T-cell (primary cell): ENCODE measurements at regions not wholly inside any gene's neighbourhood (a gene's known extent, or its start where the extent isn't known, plus 50 kb on each side); places are given as distances from the start of the nearest gene placed in this dataset.

Experiments
- ATAC-seq, 4 experiments: fragments of 200-7000 bp in 3 of 4; fragments of 150-1000 bp in 1 of 4; cut with Tn5 transposase; replicated peaks in 1 of 4; 1 replicate in 3 of 4; 2 replicates in 1 of 4; pipeline ENCODE4 v1.10.0; 2021; ENCODE audit warnings: moderate library complexity in 3 of 4, mild to moderate bottlenecking in 2 of 4, moderate number of reproducible peaks in 1 of 4
- CTCF ChIA-PET, 2 donors: fragments of 300-600 bp; sonication (Branson Sonifier 250); formaldehyde crosslinking; loops; one replicate each; lab custom pipeline; 2022; ENCODE audit warnings: antibody characterized with exemption in 2 of 2; lab: Charles Lee
- POLR2A ChIA-PET, 2 donors: fragments of 300-600 bp; sonication (Branson Sonifier 250); formaldehyde crosslinking; loops; one replicate each; lab custom pipeline; 2022; ENCODE audit warnings: antibody characterized with exemption in 2 of 2; lab: Charles Lee
- DNase-seq, 35 experiments: peaks; one replicate each; pipeline versions ENCODE4 v3.0.0 to v3.0.0-alpha.2; 2013 to 2023
- H3K27ac ChIP-seq: one replicate; pipeline ENCODE4 v1.5.1; 2013; ENCODE audit warnings: low read length
- H3K27me3 ChIP-seq, 2 experiments: replicated peaks in 1 of 2; 1 replicate in 1 of 2; 2 replicates in 1 of 2; pipeline versions ENCODE4 v1.6.1 to v1.7.0; 2013; ENCODE audit warnings: low read length in 1 of 2, mixed read lengths in 1 of 2; ENCODE audit not compliant: control insufficient read depth in 2 of 2, insufficient read depth in 2 of 2; ENCODE audit errors: extremely low read depth in 1 of 2
- H3K36me3 ChIP-seq, 2 donors: 1 replicate in 1 of 2; 2 replicates in 1 of 2; pipeline versions ENCODE4 v1.6.1 to v1.7.0; 2013; ENCODE audit warnings: low read length in 1 of 2; ENCODE audit not compliant: control insufficient read depth in 2 of 2, insufficient read depth in 1 of 2; ENCODE audit errors: extremely low read depth in 1 of 2
- H3K4me1 ChIP-seq, 2 experiments: 1 replicate in 1 of 2; 2 replicates in 1 of 2; pipeline versions ENCODE4 v1.6.1 to v1.7.0; 2013; ENCODE audit warnings: low read length in 2 of 2, mixed read lengths in 1 of 2; ENCODE audit not compliant: insufficient read depth in 2 of 2, control insufficient read depth in 1 of 2; ENCODE audit errors: extremely low read depth in 1 of 2
- H3K4me3 ChIP-seq, 2 donors: 1 replicate in 1 of 2; 2 replicates in 1 of 2; pipeline versions ENCODE4 v1.5.1 to v1.7.0; 2013; ENCODE audit warnings: mild to moderate bottlenecking in 2 of 2, low read length in 1 of 2, moderate library complexity in 1 of 2; ENCODE audit not compliant: control insufficient read depth in 1 of 2; ENCODE audit errors: extremely low read depth in 1 of 2
- H3K9me3 ChIP-seq: 2 replicates; pipeline ENCODE4 v1.7.0; 2013
- H3K27ac Mint-ChIP-seq, 2 donors: one replicate each; pipeline ENCODE4 v1.8.0; 2020 to 2021; ENCODE audit warnings: mild to moderate bottlenecking in 2 of 2, mixed read lengths in 2 of 2
- H3K27me3 Mint-ChIP-seq, 2 donors: one replicate each; pipeline ENCODE4 v1.8.0; 2021 to 2022; ENCODE audit warnings: mixed read lengths in 2 of 2
- H3K36me3 Mint-ChIP-seq: one replicate; pipeline ENCODE4 v1.8.0; 2021; ENCODE audit warnings: mixed read lengths
- H3K4me1 Mint-ChIP-seq, 3 donors: one replicate each; pipeline ENCODE4 v1.8.0; 2020 to 2022; ENCODE audit warnings: mixed read lengths in 3 of 3, mild to moderate bottlenecking in 1 of 3
- H3K4me3 Mint-ChIP-seq, 3 donors: one replicate each; pipeline ENCODE4 v1.8.0; 2020 to 2022; ENCODE audit warnings: mild to moderate bottlenecking in 3 of 3, mixed read lengths in 3 of 3, moderate library complexity in 3 of 3
- H3K9me3 Mint-ChIP-seq, 3 donors: one replicate each; pipeline ENCODE4 v1.8.0; 2020 to 2022; ENCODE audit warnings: mixed read lengths in 3 of 3
- WGBS: methylation state at CpG from one replicate; pipeline ENCODE4 v1.1.5; 2013; ENCODE audit warnings: missing lambda C conversion rate; ENCODE audit not compliant: insufficient coverage; 5-methylcytosine and 5-hydroxymethylcytosine counted together

DNA sequence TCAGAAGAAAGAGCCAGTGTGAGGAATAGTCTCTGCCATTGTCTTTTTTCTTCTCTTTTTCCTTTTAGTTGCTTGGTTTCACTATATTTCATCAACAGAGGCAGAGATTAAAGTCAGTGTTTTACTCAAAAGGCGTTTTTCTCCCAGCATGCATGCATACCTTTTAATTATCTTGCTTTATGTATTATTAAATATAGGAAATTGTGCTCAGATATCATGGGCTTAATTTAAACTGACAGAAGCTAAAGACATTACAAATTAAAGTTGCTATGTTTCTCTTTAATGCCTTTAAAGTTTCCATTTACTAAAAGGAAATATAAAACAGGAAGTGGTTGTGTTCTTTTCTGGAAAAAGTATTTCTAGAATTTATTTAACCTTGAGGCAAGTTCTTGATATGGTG is 223.3 kb upstream of the ATP5MC3 start:
- ChIA-PET CTCF (no interaction called here), POLR2A (no interaction called here)
- peaks cover 11 to 15% of the 10 kb centered on the region in 2 donors for H3K27me3 Mint-ChIP-seq
- no peaks in the 10 kb centered on the region for H3K4me1 Mint-ChIP-seq
- no peaks in the 10 kb centered on the region for H3K9me3 Mint-ChIP-seq
- no peak overlapping the region for H3K27ac Mint-ChIP-seq
- H3K36me3 ChIP-seq = no peaks in the 10 kb centered on the region
- no peak overlapping the region for H3K27ac ChIP-seq
- no peaks in the 10 kb centered on the region for H3K4me1 ChIP-seq
- H3K4me3 ChIP-seq = no peak overlapping the region
- H3K9me3 ChIP-seq = no peaks in the 10 kb centered on the region
- no peaks in the 10 kb centered on the region for H3K27me3 ChIP-seq
- no peaks in the 10 kb centered on the region for H3K36me3 Mint-ChIP-seq
- no CpG with 5 or more reads among the region's 1 CpG for WGBS
- ATAC-seq (no peak), DNase-seq (no peak)
- H3K4me3 Mint-ChIP-seq = no peak overlapping the region

DNA sequence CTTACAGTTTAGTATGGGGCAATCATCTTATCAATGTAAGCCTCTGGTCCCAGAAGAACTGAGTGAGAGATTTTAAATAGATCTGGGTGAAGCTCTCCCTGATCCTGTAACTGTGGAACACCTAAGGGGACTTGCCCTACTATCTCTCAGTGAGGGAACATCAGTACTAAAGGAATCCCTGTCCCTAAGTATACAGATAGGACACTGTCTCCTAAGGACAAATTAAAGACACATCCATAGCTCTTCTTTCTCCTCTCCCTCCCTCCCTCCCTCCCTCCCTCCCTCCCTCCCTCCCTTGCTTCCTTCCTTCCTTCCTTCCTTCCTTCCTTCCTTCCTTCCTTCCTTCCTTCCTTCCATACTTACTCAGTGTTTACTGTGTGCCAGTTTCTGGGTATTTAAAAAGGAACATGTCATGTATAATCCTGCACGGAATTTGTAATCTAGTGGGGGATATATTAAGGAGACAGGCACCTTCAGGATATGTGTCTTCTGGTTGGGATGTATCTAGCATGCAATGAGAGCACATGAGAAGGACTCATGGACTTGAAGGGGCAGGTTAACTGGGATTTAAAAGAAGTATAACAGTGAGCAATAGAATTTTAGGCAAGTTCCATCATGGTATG is 222.2 kb upstream of the ATP5MC3 start:
- no peak overlapping the region for H3K27ac ChIP-seq
- ATAC-seq = no peak
- H3K9me3 ChIP-seq = no peaks in the 10 kb centered on the region
- WGBS = 67% methylated on average over 1 of the region's 1 CpG
- no peak for DNase-seq
- H3K4me3 ChIP-seq = no peak overlapping the region
- H3K9me3 Mint-ChIP-seq = no peaks in the 10 kb centered on the region
- H3K27me3 ChIP-seq = no peaks in the 10 kb centered on the region
- CTCF ChIA-PET = no interaction called here
- peaks cover 13 to 20% of the 10 kb centered on the region in 2 donors for H3K27me3 Mint-ChIP-seq
- H3K4me1 ChIP-seq = no peaks in the 10 kb centered on the region
- no peaks in the 10 kb centered on the region for H3K36me3 ChIP-seq
- no peak overlapping the region for H3K4me3 Mint-ChIP-seq
- no peak overlapping the region for H3K27ac Mint-ChIP-seq
- POLR2A ChIA-PET = no interaction called here
- H3K4me1 Mint-ChIP-seq = no peaks in the 10 kb centered on the region
- H3K36me3 Mint-ChIP-seq = no peaks in the 10 kb centered on the region

DNA sequence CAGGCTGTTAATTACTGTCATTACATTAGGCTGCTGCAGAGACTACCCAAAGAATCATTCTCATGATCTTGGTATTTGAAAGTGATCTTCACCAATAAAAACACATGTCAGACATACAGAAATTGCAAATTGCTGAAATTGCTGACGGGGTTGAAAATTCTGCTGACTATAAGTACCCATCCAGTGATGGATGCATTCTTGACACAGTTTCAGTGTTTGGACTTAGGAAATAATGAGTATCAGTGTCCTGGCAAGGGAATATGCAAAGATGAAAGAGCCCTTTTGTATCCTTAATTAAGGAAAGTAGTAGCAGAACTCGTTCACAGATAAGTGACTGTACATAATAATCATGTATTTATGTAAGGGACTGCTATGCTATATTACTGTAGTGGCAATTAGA is 221.1 kb upstream of the ATP5MC3 start:
- no peaks in the 10 kb centered on the region for H3K36me3 ChIP-seq
- no peak for ATAC-seq
- H3K4me3 Mint-ChIP-seq = no peak overlapping the region
- no peak for DNase-seq
- H3K4me1 ChIP-seq = no peaks in the 10 kb centered on the region
- H3K36me3 Mint-ChIP-seq = no peaks in the 10 kb centered on the region
- no peak overlapping the region for H3K27ac ChIP-seq
- no peaks in the 10 kb centered on the region for H3K9me3 ChIP-seq
- H3K27me3 ChIP-seq = peaks cover 0 to 3% of the 10 kb centered on the region in 2 experiments
- no peaks in the 10 kb centered on the region for H3K9me3 Mint-ChIP-seq
- H3K4me3 ChIP-seq = no peak overlapping the region
- H3K4me1 Mint-ChIP-seq = no peaks in the 10 kb centered on the region
- POLR2A ChIA-PET = no interaction called here
- CTCF ChIA-PET = no interaction called here
- H3K27me3 Mint-ChIP-seq = peaks cover 16 to 29% of the 10 kb centered on the region in 2 donors
- H3K27ac Mint-ChIP-seq = no peak overlapping the region
- WGBS = no CpG with 5 or more reads among the region's 2 CpGs

DNA sequence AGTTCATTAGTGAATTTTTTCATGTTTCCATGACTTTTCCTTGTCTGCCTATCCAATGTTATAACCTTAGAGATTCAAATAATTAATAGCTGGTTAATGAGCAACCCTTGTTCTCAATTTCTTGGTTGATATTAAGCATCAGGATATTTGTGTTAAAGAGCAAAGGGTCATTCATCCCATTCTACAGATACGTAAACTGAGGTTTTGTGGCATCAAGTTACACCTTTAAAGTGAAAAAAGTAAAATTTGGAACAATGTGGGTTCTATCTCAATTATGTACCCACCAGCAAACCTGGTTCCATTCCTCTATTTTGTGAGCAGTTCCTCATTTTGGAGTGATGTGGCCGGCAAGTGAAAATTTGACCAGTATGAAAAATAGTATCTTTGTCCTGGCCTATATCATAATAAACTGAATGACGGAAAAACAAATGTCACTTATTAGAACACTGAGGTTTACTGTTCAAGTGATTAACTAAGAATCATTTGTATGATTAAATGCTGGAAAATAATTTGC is 220.5 kb upstream of the ATP5MC3 start:
- H3K36me3 Mint-ChIP-seq = no peaks in the 10 kb centered on the region
- no peaks in the 10 kb centered on the region for H3K36me3 ChIP-seq
- no peak overlapping the region for H3K27ac Mint-ChIP-seq
- ATAC-seq (no peak), DNase-seq (no peak)
- peaks cover 16 to 29% of the 10 kb centered on the region in 2 donors for H3K27me3 Mint-ChIP-seq
- ChIA-PET POLR2A (no interaction called here), CTCF (no interaction called here)
- no peak overlapping the region for H3K4me3 ChIP-seq
- no peaks in the 10 kb centered on the region for H3K9me3 Mint-ChIP-seq
- H3K4me1 Mint-ChIP-seq = no peaks in the 10 kb centered on the region
- no peaks in the 10 kb centered on the region for H3K4me1 ChIP-seq
- no peaks in the 10 kb centered on the region for H3K9me3 ChIP-seq
- no peak overlapping the region for H3K27ac ChIP-seq
- no peak overlapping the region for H3K4me3 Mint-ChIP-seq
- WGBS = no CpG with 5 or more reads among the region's 3 CpGs
- H3K27me3 ChIP-seq = peaks cover 0 to 3% of the 10 kb centered on the region in 2 experiments

DNA sequence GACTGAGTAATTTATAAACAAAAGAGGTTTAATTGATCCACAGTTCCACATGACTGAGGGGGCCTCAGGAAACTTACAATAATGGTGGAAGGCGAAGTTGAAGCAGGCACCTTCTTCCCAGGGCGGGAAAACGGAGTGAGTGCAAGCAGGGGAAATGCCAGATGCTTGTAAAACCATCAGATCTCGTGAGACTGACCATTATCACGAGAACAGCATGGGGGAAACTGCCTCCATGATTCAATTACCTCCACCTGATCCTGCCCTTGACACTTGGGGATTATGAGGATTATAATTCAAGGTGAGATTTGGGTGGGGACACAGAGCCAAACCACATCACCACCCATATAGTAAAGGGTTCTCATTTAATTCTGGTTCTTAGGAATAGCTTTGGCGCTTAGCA is 219.5 kb upstream of the ATP5MC3 start:
- ChIA-PET POLR2A (no interaction called here), CTCF (no interaction called here)
- Histone ChIP-seq H3K27ac (no peak overlapping the region), H3K4me3 (no peak overlapping the region), H3K27me3 (peaks cover 0 to 3% of the 10 kb centered on the region in 2 experiments), H3K36me3 (no peaks in the 10 kb centered on the region), H3K4me1 (no peaks in the 10 kb centered on the region), H3K9me3 (no peaks in the 10 kb centered on the region)
- H3K4me1 Mint-ChIP-seq = no peaks in the 10 kb centered on the region
- no peaks in the 10 kb centered on the region for H3K36me3 Mint-ChIP-seq
- no peak overlapping the region for H3K27ac Mint-ChIP-seq
- DNase-seq = no peak
- H3K27me3 Mint-ChIP-seq = peaks cover 19 to 29% of the 10 kb centered on the region in 2 donors
- WGBS = 43% methylated on average over 1 of the region's 6 CpGs
- no peak overlapping the region for H3K4me3 Mint-ChIP-seq
- H3K9me3 Mint-ChIP-seq = no peaks in the 10 kb centered on the region
- ATAC-seq = no peak

DNA sequence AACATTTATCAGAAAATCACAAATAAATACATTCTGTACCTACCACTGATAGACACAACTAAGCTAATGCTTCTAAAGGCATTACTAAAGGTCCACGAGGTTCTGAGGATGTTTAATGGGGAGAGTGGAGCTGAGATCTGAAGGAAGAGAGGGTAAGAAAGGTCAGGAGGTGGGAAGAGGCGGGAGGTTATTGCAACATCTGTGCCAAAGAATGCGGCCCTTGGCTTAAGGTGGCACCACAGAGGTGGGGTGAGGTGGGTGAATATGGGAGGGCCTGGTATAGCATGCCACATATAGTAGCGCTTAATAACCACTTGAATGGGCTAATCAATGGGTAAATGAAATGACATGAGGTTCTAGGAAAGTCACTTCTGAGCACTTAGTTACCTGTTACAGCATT is 217.8 kb upstream of the ATP5MC3 start:
- no peaks in the 10 kb centered on the region for H3K4me1 ChIP-seq
- H3K4me3 ChIP-seq = no peak overlapping the region
- no peaks in the 10 kb centered on the region for H3K9me3 ChIP-seq
- Mint-ChIP-seq H3K4me1 (no peaks in the 10 kb centered on the region), H3K27me3 (peaks cover 14 to 27% of the 10 kb centered on the region in 2 donors), H3K36me3 (no peaks in the 10 kb centered on the region), H3K27ac (no peak overlapping the region), H3K4me3 (no peak overlapping the region), H3K9me3 (no peaks in the 10 kb centered on the region)
- DNase-seq = no peak
- no peak overlapping the region for H3K27ac ChIP-seq
- ChIA-PET POLR2A (no interaction called here), CTCF (no interaction called here)
- no peak for ATAC-seq
- no peaks in the 10 kb centered on the region for H3K36me3 ChIP-seq
- H3K27me3 ChIP-seq = peaks cover 0 to 3% of the 10 kb centered on the region in 2 experiments
- WGBS = 61% methylated on average over 3 of the region's 4 CpGs

DNA sequence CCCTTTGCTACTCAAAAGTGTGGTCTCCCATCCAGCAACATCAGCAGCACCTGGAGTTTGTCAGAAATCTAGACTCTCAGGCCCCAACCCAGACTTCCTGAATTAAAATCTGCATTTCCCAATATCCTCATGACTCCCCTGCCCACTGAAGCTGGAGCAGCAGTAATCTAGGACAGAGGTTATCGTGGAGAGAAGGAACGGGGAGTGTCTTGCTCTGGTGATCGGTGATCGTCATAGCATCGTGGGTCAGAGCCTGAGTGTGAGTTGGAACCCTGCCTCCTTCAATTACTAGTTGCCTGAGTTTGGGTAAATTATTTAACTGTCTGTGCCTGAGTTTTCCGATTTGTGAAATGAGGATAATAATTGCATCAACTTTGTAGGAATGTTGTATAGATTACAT is 217.3 kb upstream of the ATP5MC3 start:
- Histone ChIP-seq H3K4me3 (no peak overlapping the region), H3K9me3 (no peaks in the 10 kb centered on the region), H3K27ac (no peak overlapping the region), H3K27me3 (peaks cover 0 to 3% of the 10 kb centered on the region in 2 experiments), H3K36me3 (no peaks in the 10 kb centered on the region), H3K4me1 (no peaks in the 10 kb centered on the region)
- ChIA-PET POLR2A (no interaction called here), CTCF (no interaction called here)
- Mint-ChIP-seq H3K4me1 (no peaks in the 10 kb centered on the region), H3K9me3 (no peaks in the 10 kb centered on the region), H3K27me3 (peaks cover 14 to 22% of the 10 kb centered on the region in 2 donors), H3K27ac (no peak overlapping the region), H3K36me3 (no peaks in the 10 kb centered on the region), H3K4me3 (no peak overlapping the region)
- WGBS = 85% methylated on average over 5 of the region's 6 CpGs
- ATAC-seq = no peak
- DNase-seq = no peak
